GM21423 (cell line): ENCODE measurements at regions not wholly inside any gene's neighbourhood (a gene's known extent, or its start where the extent isn't known, plus 50 kb on each side); places are given as distances from the start of the nearest gene placed in this dataset.

Experiments used
- ATAC-seq: cut with Tn5 transposase; IDR thresholded peaks from one replicate; pipeline ENCODE4 v1.9.1; 2021; ENCODE audit warnings: mild to moderate bottlenecking, moderate library complexity; ENCODE audit not compliant: unreplicated experiment

GRCh38 chr3:43183456-43183855 is 77.6 kb upstream of the POMGNT2 start:
- no peak for ATAC-seq

DNA sequence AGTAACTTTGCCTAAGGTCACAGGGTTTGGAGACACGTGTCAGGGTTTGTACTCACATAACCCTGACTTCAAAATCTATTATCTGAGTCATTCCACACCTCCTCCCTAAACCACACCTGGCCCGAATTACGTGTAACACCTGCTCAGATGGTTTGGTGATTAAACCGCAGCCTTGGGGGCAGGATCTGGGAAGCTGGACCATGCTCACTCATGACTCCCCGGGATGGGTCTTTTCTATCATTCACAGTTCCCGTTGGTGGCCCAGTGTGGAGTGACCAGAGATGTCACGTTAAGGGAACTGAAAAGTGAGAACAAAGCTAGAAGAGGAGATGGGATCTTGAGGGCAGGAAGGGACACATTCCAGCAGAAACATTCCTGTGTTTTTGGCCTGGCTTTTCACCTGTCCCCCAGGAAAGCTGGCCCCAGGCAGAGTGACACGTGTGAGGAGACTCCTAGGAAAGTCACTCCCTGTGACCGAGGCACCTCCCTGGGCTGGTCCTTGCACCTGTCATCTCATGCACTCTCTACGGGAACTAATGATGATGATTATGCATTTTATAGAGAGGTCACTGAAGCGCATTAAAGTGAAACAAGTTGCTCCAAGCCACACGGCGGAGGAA is 75.4 kb upstream of the POMGNT2 start:
- ATAC-seq = peak; percentile 62

GRCh38 chr3:43180694-43181093 is 74.8 kb upstream of the POMGNT2 start:
- ATAC-seq = no peak

DNA sequence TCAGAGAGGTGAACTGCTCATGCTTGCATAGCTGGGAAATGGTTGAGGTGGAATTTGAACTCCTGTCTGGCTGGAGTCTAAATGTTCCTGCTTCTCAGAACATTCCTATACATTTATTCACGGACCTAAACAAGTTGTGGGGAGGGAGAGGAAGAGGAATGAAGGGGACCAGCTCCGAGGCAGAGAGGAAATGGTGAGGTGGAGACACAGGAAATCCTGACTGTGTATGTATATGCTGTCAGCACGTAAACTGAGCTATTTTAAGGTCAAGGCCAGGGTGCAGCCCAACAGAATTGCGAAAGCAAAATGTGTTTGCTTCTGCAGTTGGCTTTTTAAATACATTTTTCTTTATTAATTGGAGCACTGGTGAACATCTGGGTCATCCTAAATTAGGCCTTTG is 74.1 kb upstream of the POMGNT2 start:
- ATAC-seq = no peak

DNA sequence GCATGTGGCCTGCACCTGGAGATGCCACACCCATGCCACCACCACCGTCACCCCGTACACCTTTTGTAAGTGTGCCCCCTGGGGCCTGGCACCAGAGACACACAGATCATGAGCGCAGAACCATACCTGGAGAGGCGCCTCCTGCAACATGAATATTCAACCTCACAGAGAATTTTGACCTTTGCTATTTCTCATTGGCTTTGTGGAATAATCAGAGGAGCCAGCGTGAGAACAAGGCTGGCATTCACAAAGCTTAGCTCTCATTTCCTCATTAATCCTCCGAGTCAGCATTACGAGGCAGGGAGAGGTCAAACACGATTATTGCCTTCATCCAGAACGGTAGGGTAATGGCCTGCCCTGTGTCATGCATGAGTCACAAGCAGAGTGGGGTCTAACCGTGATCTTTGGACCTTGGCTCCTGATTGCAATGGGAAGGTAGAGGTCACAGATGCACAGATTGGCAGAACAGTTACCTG is 73.0 kb upstream of the POMGNT2 start:
- no peak for ATAC-seq

- ATAC-seq = no peak
Measured at GRCh38 chr3:43177085-43177484, 71.2 kb upstream of the POMGNT2 start.

DNA sequence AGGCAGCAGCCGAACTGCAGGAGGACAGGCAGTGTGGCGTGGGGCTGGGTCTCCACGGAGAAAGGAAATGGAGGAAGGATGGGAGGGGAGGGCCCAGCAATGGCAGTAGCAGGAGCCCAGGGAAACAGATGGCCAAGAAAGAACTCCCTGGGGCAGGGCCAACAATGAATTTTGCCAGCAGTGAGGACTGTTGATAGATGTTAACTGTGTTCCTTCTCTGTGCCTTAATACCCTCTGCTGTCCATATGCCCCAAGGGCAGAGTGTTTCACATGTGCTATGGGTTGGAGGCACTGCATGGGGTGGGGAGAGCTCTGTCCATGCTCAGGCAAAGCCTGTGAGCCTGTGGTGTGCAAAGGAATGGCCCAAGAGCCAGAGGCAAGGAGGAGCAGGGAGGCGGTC is 70.8 kb upstream of the POMGNT2 start:
- ATAC-seq = no peak

GRCh38 chr3:43175541-43175940 is 69.7 kb upstream of the POMGNT2 start:
- no peak for ATAC-seq

GRCh38 chr3:43173949-43174348 is 68.1 kb upstream of the POMGNT2 start:
- no peak for ATAC-seq

- ATAC-seq = no peak
Measured at GRCh38 chr3:43171748-43172147, 65.9 kb upstream of the POMGNT2 start.

DNA sequence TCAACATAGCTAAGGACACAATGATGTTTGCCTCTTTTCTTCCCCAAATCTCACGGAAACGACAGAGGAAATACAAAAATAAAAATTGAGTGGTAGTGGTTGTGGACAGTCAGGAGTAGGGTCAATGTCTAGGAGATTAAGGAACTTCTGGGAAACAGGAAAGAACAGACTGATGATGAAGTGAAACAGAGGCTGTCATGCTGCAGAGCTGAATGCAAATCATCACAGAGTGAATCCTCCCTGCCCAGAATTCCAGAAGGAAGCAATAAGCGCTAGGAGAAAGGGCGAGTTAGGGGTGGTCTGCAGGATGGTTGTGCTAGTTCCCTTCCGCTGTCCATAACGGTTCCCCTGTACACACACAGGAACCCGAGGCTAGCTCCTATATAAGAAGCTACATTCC is 64.7 kb upstream of the POMGNT2 start:
- no peak for ATAC-seq

DNA sequence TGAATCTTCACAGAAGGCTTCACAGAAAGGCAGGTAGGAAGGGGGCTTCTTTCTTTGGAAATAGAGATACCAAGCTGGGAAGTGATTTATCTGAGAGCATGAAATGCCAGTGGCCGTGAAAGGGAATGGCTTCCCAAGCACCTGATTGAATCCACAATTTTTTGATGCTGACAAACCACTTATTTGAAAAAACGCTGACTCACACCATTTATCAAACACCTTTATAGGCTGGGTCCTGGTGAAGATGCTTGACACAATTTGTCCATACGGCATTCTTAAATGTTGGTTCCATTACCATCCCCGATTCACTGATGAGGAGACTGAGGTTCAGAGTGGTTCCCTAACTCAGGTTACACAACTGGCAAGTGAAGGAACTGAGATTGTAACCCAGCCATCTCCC is 64.1 kb upstream of the POMGNT2 start:
- ATAC-seq = no peak

- no peak for ATAC-seq
Measured at GRCh38 chr3:43166406-43166805, 60.5 kb upstream of the POMGNT2 start.

DNA sequence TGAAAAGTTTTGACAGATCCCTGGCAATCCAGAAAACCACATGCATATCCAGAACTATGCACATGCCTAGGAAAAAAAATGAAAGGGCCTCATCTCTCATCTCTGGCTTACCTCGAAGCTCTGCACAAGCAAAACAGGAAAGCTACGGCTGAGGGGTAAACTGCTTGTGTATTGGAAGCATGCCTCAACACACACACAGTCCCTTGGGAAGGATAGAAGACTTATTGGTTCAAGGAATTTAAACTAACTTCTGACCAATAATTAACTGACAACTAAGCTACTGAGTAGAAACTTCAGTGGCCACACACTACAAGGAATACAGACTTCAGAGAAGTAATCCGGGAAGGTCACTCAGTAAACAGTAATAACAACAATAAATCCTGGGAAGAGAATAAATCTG is 59.9 kb upstream of the POMGNT2 start:
- no peak for ATAC-seq

- ATAC-seq = no peak
Measured at GRCh38 chr3:43163895-43164493, 58.1 kb upstream of the POMGNT2 start.

- ATAC-seq = no peak
Measured at GRCh38 chr3:43162230-43163084, 56.6 kb upstream of the POMGNT2 start.

- no peak for ATAC-seq
Measured at GRCh38 chr3:43161684-43162229, 55.9 kb upstream of the POMGNT2 start.

DNA sequence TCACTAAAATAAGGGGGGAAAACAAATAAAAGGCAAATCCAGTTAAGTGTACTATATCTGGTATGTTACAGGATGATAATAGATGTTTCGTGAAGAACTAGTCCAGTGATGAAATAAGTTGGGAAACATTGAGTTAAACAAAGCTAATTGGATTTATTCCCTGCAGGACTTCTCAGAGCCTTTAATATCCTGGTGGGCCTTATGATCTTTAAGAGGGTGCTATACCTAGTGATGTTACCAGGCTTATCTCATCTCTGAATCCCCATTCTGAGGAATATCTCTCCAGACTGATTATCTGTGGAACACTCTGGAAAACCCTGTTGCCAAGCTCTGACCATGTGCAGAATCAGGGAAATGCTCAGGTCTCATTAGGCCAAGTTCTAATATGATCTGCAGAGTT is 54.8 kb upstream of the POMGNT2 start:
- ATAC-seq = no peak

- no peak for ATAC-seq
Measured at GRCh38 chr3:43159876-43160255, 54.0 kb upstream of the POMGNT2 start.

DNA sequence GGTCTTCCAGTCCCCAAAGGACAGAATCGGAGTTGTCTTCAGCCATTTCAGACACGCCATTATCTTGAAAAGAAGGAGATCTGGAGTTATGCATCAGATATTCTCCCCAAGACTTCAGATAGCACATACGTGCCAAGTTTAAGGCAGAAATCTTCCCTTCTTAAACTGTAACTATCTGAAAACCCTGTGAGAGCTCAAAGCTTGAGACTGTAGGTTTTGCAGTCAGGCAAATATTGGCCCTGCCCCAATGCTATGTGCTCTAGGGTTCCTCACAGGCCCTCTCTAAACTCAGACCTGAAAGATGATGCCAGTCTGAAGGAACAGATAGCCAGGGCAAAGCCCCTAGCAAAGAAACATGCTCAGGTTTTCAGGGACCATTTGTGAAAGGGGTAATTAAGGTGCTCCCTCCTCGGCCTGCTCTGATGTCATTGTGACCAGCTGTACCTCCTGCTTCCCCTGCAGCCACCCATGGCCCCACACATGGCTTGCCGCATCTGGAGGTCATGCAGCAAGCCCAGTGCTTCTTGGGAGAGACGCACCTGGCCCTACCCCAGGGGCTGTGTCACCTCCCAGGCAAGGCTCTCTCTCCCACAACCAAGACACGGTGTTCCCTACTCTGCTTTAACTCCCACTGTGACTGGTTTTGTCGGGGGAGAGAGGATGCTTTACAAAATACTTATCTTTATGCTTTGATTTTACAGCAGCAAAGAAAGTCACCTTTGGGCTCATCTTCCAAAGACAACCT is 53.4 kb upstream of the POMGNT2 start:
- ATAC-seq = no peak

DNA sequence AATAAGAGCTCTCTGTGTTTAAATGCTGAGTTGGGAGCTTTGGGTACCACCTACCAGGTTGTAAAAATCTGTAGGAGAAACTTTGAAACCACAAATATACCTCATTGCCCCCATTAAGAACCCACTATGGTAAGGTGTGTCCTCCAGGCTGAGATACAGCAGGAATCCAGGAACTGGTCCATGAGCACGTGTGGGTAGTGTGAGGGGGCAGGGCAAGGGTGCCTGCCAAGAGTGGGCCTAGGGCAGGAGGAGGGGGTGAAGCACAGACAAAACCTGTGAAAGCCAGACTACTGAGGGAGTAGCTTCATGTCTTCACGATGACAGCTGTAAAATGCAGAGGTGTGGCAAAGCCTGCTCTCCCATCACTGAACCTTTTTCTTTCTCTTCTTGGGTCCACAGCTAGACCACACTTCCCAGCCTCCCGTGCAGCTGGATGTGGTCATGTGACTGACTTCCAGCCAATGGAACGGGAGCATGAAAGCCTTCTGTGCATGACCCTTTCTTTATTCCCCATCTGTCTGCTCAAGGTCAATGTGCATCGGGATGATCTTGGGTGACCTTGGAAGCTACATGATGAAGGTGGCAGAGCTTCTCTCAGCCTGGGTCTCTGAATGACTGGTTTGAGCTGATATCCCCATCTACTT is 51.1 kb upstream of the POMGNT2 start:
- ATAC-seq = no peak
